ENCODE measurements at regions not wholly inside any gene's neighbourhood (a gene's known extent, or its start where the extent isn't known, plus 50 kb on each side); places are given as distances from the start of the nearest gene placed in this dataset. TPM values are rescaled to one million over a fixed set of nuclear protein-coding genes. Genes with fewer than 3 reads are reported as not detected.

- Histone ChIP-seq H3K36me3 (no peaks in the 10 kb centered on the region), H3K27me3 (no peaks in the 10 kb centered on the region), H3K4me3 (replicated peaks in 1 of 3) (no peak overlapping the region), H3K27ac (no peak overlapping the region), H3K4me1 (no peaks in the 10 kb centered on the region), H3K9me3 (no peaks in the 10 kb centered on the region)
- DNase-seq: no peak
- TF ChIP-seq CTCF (IDR thresholded peaks at IDR 0.05): no peak
- no peak for TF ChIP-seq POLR2A (IDR thresholded peaks at IDR 0.05)
- 77 to 91% methylated on average over 4 of the region's 4 CpGs for WGBS, 2 donors
- intact Hi-C loops (cut with DNase I): no loop called here
These were observed 51.9 kb upstream of the CWC22 start for GRCh38 chr2:180058993-180059392.

GRCh38 chr2:180057706-180058412 lies 50.8 kb upstream of the CWC22 start:
- no peak for TF ChIP-seq CTCF (IDR thresholded peaks at IDR 0.05)
- TF ChIP-seq POLR2A (IDR thresholded peaks at IDR 0.05): no peak
- Histone ChIP-seq H3K27ac (no peak overlapping the region), H3K27me3 (no peaks in the 10 kb centered on the region), H3K4me1 (no peaks in the 10 kb centered on the region), H3K36me3 (no peaks in the 10 kb centered on the region), H3K9me3 (no peaks in the 10 kb centered on the region), H3K4me3 (replicated peaks in 1 of 3) (no peak overlapping the region)
- 78% methylated on average over 10 of the region's 10 CpGs for WGBS, 2 donors
- intact Hi-C loops (cut with DNase I): no loop called here
- no peak for DNase-seq

Small RNA genes in the stretch of these regions (small RNA-seq; reads per million reads assigned to genes)
- gene AC012669.1: not detected
